Stimulated activated CD8-positive, alpha-beta memory T cell treated with anti-CD3 and anti-CD28 coated beads, Interleukin-15, amount 100 ng/mL, for 1 hour (primary cell): ENCODE measurements at regions not wholly inside any gene's neighbourhood (a gene's known extent, or its start where the extent isn't known, plus 50 kb on each side); places are given as distances from the start of the nearest gene placed in this dataset.

ENCODE experiments used
- DNase-seq: peaks from one replicate; pipeline ENCODE4 v3.0.0-alpha.2; 2020; ENCODE audit warnings: low read depth

GRCh38 chr15:95259965-95260364 lies 1028.6 kb downstream of the MCTP2 start:
- DNase-seq = no peak

DNA sequence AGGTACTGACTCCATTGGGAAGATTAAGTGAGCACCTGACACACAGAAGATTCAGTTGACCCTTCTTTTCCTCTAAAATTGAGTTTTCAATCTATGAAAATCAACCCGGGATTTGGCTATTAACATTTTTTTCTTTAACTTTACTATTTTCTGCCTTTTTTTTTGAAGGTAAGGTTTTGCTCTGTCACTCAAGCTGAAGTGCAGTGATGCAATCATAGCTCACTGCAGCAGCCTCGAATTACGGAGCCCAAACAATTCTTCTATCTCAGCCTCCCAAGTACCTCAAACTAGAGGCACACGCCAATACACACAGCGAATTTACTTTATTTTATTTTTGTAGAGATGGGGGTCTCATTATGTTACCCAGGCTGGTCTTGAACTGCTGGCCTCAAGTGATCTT lies 1029.5 kb downstream of the MCTP2 start:
- DNase-seq = no peak

DNA sequence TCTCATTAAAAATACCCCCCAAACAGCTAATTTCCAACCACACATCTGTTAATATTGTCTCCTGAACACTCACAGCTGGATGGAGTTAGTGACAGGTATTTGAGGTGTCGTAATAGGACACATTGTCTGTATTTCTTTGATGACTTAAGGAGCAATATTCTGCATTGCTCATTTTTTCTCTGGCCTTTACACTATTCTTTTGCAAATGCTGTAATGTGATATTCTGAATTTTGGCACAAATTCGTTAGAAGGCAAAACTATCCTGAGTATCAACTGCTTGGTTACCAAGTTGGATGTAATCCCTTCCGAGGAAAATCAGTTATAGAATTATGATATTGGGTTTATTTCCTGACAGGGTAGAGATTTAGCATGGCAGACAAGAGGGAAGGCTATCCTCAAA lies 1030.2 kb downstream of the MCTP2 start:
- DNase-seq = no peak

- DNase-seq = no peak
Observed at GRCh38 chr15:95261968-95262367, 1030.6 kb downstream of the MCTP2 start.

DNA sequence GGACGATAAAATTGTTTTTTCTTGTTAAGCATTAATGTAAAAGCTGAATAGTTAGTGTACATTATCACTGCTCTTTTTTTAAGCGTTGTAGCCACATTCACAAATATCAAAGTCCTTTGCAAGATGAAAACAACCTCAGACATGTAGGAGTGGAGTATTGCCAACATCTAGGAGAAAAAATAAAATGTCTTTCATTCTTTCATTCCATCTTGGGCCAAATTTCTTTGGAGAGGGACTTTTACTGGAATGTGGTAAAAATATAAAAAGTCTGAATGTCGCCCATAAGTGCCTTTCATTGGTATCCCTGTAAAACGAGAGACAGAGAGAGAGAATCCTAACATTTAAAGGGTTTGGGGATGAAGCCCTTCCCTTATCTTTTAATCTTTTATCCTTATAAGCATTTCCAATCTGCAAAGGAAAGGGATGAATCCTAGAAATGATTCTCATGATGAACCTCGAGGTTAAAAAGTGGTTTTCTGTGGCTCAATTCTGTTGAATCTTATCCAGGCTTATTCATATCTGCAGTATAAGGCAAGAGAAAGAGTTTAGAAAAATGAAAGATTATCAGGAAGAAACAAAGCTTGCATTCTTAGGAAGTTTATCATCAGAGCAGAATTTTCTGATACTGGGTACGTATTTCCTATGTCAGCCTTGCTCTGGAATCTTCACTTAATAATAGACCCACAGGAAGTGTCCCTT lies 1031.7 kb downstream of the MCTP2 start:
- DNase-seq = no peak

GRCh38 chr15:95263751-95264150 lies 1032.4 kb downstream of the MCTP2 start:
- DNase-seq = no peak

GRCh38 chr15:95265419-95265997 lies 1034.1 kb downstream of the MCTP2 start:
- DNase-seq = no peak

GRCh38 chr15:95266451-95267061 lies 1035.2 kb downstream of the MCTP2 start:
- no peak for DNase-seq

DNA sequence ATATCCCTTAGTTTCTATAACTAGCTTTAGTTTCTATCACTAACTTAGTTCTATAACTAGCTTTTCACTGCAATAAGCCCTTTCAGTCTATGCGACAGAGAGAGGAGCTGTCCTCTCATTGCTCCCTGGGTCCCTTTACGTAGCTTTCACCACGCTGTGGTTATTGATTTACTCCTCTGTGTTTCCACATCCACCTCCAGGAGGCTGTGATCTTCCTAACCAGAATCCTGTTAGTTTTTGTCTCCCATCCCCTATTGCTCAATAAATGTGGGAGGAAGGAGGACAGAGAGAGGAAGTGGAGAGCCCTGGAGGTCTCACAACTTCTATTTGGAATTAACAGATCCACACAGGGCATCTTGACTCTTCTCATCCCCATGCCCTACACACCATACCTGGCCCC lies 1036.1 kb downstream of the MCTP2 start:
- DNase-seq = no peak

DNA sequence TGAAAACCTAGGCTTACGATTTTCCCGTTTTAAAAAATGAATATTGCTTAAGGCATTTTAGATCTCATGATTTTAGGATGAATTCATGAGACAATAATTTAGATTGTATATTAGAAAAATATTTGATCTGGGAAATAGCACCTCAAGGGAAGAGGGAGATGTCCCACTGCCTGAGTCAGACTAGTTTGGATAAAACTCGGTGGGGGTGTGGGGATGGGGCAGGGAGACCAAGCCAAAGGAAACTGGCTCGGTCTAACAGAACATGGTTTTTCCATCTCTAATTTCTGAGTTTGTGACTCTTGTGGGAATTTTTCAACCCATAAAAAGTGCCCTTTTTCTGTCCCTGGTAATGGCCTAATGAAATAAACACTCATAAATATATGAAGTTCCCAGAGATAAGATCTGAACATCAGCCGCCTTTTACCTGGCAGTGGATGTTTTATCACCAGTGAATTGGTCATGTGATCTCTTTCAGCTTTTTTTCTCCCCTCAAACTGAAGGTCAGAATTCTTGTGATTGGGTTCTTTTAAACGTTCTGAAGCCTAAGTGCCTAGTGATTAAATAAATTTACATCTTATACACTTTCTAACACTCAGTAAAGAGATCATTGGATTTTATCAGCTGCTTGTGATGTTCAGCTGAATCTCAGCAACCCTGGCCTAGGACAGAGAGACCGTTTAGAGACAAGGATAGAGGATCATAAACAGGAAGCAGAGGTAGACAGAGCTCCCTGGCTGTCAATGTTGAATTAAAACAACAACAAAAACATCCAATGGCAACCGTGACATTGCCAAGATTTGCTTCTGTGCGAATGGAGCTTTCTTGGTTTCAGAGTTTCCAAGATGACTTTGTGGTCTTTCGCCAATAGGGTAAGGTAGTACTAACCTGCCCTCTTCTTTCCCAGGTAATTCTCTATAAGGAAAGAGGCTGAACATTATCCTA lies 1038.2 kb downstream of the MCTP2 start:
- DNase-seq = no peak

DNA sequence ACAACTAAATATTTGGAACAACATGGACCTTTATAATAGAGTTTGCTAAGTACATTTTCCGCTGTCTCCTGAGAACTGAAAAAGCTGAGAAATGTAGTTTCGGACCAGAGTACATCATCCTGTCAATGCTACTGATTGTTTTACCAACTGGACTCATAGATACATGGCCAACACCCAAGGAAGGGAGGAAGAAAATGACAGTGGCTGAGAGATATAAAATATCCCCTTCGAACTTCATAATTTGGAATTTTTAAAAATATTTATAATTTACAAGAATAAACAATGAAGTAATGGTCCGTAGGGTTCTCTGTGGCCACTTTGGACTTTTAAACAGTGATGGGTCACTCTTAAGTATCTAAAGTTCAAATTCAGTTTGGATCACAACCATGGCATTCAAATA lies 1042.7 kb downstream of the MCTP2 start:
- no peak for DNase-seq

- DNase-seq = no peak
Observed at GRCh38 chr15:95277266-95277665, 1045.9 kb downstream of the MCTP2 start.

- DNase-seq = no peak
Observed at GRCh38 chr15:95278532-95279245, 1047.3 kb downstream of the MCTP2 start.

GRCh38 chr15:95279277-95280019 lies 1048.1 kb downstream of the MCTP2 start:
- no peak for DNase-seq

GRCh38 chr15:95280711-95281110 lies 1049.3 kb downstream of the MCTP2 start:
- DNase-seq = no peak

- no peak for DNase-seq
Observed at GRCh38 chr15:95281470-95281869, 1049.0 kb upstream of the NR2F2 start.

GRCh38 chr15:95284492-95284891 lies 1046.0 kb upstream of the NR2F2 start:
- DNase-seq = no peak

DNA sequence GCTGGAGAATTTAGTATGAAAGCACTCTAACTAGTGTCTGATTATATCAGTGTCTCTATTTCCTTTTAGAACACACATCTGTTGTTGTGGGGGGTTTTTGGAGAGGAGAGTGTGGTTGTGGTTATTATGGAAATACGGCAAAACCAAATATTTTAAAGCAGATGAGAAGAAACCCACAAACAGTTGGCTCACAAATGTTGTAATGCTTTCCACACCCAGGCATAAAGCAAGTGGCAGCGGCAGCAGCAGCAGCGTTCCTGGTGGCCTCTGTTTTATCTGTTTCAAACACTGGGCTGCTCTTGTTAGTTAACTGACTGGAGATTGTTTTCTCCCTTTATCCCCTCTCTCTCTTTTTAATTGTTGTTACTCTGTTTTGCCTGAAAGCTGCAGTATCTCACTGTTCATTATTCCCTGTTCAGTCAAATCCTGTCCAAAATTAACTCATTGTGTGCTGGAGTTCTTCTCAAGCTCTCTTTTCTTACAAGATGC lies 1045.5 kb upstream of the NR2F2 start:
- no peak for DNase-seq

DNA sequence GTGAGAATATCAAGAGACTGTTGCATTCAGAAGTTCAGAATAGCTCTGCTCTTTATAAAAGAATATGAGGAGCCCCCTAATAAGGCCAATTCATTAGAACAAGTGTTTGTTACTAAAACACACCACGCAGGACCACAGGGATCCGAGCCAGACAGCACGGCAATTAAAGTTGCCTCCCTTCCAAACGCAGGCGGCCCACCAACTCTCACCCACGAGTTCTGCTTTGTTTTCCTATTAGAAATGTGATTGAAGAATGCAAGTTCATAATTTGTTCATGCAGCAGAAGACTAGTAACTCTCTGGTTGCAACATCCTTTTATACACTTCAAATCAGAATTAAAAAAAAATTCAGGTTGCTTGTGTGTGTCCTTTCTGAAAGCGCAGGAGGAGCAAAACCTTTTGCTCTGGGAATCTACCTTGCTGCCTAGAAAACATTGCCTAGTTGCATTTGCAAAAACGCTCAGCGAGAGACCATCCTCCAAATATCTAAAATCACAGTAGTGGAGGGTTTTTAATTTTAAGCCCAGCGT lies 1044.1 kb upstream of the NR2F2 start:
- DNase-seq = no peak

GRCh38 chr15:95287720-95288103 lies 1042.8 kb upstream of the NR2F2 start:
- no peak for DNase-seq

- DNase-seq = no peak
Observed at GRCh38 chr15:95288626-95289025, 1041.9 kb upstream of the NR2F2 start.
